ENCODE measurements at regions not wholly inside any gene's neighbourhood (a gene's known extent, or its start where the extent isn't known, plus 50 kb on each side); places are given as distances from the start of the nearest gene placed in this dataset.
"Not testable (repeated sequence)": the region's sequence is repeated elsewhere in the genome, so short reads cannot be mapped to it uniquely, and the experiment has no call there.

DNA sequence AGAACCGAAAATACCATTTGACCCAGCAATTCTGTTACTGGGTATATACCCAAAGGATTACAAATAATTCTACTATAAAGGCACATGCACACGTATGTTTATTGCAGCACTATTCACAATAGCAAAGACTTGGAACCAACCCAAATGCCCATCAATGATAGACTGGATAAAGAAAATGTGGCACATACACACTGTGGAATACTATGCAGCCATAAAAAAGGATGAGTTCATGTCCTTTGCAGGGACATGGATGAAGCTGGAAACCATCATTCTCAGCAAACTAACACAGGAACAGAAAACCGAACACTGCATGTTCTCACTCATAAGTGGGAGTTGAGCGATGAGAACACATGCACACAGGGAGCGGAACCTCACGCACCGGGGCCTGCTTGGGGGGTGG is 134.4 kb downstream of the FGF18 start:
- H3K36me3 Mint-ChIP-seq (ENCODE audit: low read depth); H3K4me3 Mint-ChIP-seq; CTCF ChIA-PET; POLR2A ChIA-PET; H3K9me3 Mint-ChIP-seq; H3K4me1 Mint-ChIP-seq; H3K27me3 Mint-ChIP-seq; H3K27ac Mint-ChIP-seq; DNase-seq: not testable (repeated sequence)

DNA sequence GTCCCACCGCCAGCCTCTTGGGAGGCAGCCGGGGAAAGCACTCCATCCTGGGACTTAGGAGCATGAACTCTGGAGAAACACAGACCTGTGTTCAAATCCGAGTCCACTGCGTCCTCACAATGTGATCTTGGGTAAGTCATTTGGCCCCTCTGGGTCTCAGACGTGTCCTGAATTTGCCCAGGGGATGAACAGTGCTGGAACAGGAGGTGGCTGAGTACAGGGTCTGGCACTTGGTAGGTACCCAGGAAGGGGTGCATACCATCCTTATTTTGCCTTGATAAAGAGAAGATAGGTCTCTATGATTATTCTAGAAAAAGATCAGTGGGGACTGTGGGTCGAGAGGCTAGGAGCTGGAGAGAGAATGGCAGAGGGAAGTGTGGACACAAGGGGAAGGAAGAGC is 135.7 kb downstream of the FGF18 start:
- Mint-ChIP-seq H3K4me3 (no peak overlapping the region), H3K4me1 (no peaks in the 10 kb centered on the region), H3K27ac (no peak overlapping the region), H3K36me3 (ENCODE audit: low read depth) (no peaks in the 10 kb centered on the region), H3K27me3 (peaks cover 9% of the 10 kb centered on the region), H3K9me3 (peaks cover 2% of the 10 kb centered on the region)
- ChIA-PET POLR2A (no interaction called here), CTCF (no interaction called here)
- no peak for DNase-seq

DNA sequence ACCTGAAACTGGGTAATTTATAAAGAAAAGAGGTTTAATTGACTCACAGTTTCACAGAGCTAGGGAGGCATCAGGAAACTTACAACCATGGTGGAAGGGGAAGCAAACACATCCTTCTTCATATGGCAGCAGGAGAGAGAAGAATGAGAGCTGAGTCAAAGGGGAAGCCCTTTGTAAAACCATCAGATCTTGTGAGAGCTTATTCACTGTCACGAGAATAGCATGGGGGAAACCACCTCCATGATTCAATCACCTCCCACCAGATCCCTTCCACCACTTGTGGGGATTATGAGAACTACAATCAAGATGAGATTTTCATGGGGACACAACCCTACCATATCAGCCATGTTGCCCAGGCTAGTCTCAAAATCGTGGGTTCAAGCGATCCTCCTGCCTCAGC is 143.4 kb downstream of the FGF18 start:
- no peak for DNase-seq
- no peaks in the 10 kb centered on the region for H3K4me1 Mint-ChIP-seq
- no peak overlapping the region for H3K4me3 Mint-ChIP-seq
- H3K9me3 Mint-ChIP-seq, result peaks cover 4% of the 10 kb centered on the region
- ChIA-PET CTCF (no interaction called here), POLR2A (no interaction called here)
- H3K27me3 Mint-ChIP-seq, result peaks cover 9% of the 10 kb centered on the region
- H3K36me3 Mint-ChIP-seq (ENCODE audit: low read depth), result no peaks in the 10 kb centered on the region
- no peak overlapping the region for H3K27ac Mint-ChIP-seq

DNA sequence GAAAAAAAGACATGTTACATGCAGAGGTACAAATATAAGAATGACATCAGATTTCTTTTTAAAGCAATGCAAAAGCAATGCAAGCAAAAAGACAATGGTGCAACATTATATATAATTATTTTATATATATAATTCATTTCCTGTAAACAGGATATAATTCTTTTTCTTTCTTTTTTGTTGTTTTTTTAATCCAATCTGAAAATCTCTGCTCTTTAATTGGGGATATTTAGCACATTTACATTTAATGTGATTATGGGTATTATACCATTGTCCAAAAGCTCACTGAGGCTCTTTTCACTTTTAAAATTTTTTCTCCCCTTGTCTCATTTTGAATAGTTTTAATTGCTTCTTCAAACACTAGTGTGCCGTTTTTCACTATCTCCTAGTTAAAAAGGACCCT is 148.9 kb downstream of the FGF18 start:
- no peaks in the 10 kb centered on the region for H3K36me3 Mint-ChIP-seq (ENCODE audit: low read depth)
- ChIA-PET POLR2A (no interaction called here), CTCF (no interaction called here)
- H3K27me3 Mint-ChIP-seq, result peaks cover 10% of the 10 kb centered on the region
- no peak overlapping the region for H3K4me3 Mint-ChIP-seq
- no peak for DNase-seq
- no peaks in the 10 kb centered on the region for H3K4me1 Mint-ChIP-seq
- no peak overlapping the region for H3K27ac Mint-ChIP-seq
- H3K9me3 Mint-ChIP-seq, result peaks cover 10% of the 10 kb centered on the region

DNA sequence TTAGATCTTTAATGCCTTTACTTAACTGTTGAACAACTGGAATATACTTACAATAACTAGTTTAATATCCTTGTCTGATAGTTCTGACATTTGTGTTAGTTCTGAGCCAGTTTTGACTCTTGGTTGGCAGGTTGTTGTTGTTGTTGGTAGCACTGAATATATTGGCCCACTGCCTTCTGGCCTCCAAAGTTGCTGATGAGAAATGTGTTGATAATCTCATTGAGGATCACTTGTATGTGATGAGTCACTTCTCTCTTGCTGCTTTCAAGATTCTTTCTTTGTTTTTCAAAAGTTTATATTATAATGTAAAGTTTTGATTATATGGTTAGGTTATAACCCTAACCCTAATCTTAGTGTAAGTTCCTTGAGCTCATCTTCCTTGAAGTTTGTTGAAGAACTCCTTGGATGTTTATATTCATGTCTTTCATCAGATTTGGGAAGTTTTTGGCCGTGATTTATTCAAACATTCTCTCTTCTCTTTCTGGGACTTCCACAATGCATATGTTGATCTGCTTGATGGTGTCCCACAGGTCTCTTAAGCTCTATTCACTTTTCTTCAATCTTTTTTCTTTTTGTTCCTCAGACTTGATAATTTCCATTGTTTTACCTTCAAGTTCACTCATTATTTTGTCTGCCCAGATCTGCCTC is 149.7 kb downstream of the FGF18 start:
- no peak for DNase-seq
- no peak overlapping the region for H3K27ac Mint-ChIP-seq
- H3K9me3 Mint-ChIP-seq, result peaks cover 7% of the 10 kb centered on the region
- no peak overlapping the region for H3K4me3 Mint-ChIP-seq
- no peaks in the 10 kb centered on the region for H3K36me3 Mint-ChIP-seq (ENCODE audit: low read depth)
- no peaks in the 10 kb centered on the region for H3K4me1 Mint-ChIP-seq
- H3K27me3 Mint-ChIP-seq, result peaks cover 10% of the 10 kb centered on the region
- CTCF ChIA-PET, result no interaction called here
- POLR2A ChIA-PET, result no interaction called here

DNA sequence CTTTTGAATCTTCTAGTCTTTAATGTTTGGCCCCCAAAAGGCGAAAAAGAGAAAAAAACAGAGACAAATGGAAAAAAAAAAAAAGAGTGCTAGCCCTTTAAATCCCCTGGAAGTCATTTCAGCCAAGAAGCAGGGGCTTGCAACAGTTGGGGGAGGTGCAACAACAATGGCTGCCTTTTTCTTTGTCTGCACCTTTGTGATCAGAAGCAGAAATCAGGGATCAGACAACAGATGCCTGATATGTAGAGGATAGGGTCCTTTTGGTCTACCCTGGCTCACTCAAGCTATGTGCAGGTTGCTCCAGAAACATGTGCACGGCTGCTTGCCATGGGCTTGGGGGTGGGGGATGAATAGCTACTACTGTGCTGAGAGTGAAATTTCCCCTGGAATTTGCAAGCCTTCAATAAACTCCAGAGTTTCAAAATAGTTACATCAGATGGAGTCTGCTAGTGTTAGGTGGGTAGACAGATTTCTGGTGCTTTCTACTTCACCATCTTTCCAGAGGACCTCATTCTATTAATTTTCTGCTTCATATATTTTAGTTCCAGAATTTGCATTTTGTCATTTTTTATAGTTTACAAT is 150.9 kb downstream of the FGF18 start:
- peaks cover 6% of the 10 kb centered on the region for H3K9me3 Mint-ChIP-seq
- no peak overlapping the region for H3K27ac Mint-ChIP-seq
- no peaks in the 10 kb centered on the region for H3K4me1 Mint-ChIP-seq
- DNase-seq, result no peak
- H3K36me3 Mint-ChIP-seq (ENCODE audit: low read depth), result no peaks in the 10 kb centered on the region
- H3K27me3 Mint-ChIP-seq, result peaks cover 10% of the 10 kb centered on the region
- no peak overlapping the region for H3K4me3 Mint-ChIP-seq
- POLR2A ChIA-PET, result no interaction called here
- CTCF ChIA-PET, result no interaction called here

DNA sequence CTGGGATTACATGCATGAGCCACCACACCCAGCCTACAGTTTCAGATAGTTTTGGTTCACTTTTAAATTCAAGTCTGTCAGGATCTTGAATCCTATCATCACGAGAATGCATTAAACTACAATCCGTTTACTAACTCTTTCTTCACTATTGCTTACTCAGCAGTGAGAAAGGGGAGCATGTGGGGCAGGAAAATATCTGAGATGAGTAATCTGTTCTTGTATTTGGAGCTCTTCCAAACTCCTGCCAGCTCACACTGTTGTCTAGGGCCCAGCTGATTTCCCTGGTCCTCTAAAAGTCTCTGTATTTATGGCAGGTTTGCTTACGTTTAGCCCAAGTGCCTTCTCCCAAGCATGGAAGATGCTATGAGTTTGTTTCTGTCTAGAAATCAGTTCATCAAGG is 152.2 kb downstream of the FGF18 start:
- no peak for DNase-seq
- H3K9me3 Mint-ChIP-seq, result peaks cover 6% of the 10 kb centered on the region
- H3K27ac Mint-ChIP-seq, result no peak overlapping the region
- H3K4me3 Mint-ChIP-seq, result no peak overlapping the region
- no peaks in the 10 kb centered on the region for H3K36me3 Mint-ChIP-seq (ENCODE audit: low read depth)
- H3K27me3 Mint-ChIP-seq, result peaks cover 9% of the 10 kb centered on the region
- no peaks in the 10 kb centered on the region for H3K4me1 Mint-ChIP-seq
- CTCF ChIA-PET, result no interaction called here
- POLR2A ChIA-PET, result no interaction called here

DNA sequence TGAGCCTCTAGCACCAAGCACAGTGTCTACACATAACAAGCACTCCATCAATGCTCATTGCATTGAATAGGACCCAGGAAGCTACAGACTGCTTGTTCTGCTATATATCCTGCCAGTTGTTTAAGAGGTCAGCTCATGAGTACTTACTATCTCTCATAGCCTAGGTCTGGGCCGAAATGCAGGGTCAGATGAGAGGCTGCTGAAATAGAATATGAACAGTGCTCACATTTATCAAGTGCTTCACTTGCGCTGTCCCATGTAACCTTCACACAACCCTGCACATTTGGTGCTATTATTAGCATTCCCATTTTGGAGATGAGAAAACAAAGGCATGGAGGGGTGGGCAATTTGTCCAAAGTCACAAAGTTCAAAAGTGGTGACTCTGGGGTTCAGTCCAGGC is 153.6 kb downstream of the FGF18 start:
- ChIA-PET CTCF (interaction anchor here (1.4 kb wide), 1 partner anchor 22 kb away, joined by 3 read pairs; no protein-coding TSS in a partner anchor), POLR2A (no interaction called here)
- no peaks in the 10 kb centered on the region for H3K36me3 Mint-ChIP-seq (ENCODE audit: low read depth)
- no peaks in the 10 kb centered on the region for H3K4me1 Mint-ChIP-seq
- no peak overlapping the region for H3K4me3 Mint-ChIP-seq
- H3K27me3 Mint-ChIP-seq, result peaks cover 9% of the 10 kb centered on the region
- no peak overlapping the region for H3K27ac Mint-ChIP-seq
- DNase-seq, result no peak
- peaks cover 6% of the 10 kb centered on the region for H3K9me3 Mint-ChIP-seq

DNA sequence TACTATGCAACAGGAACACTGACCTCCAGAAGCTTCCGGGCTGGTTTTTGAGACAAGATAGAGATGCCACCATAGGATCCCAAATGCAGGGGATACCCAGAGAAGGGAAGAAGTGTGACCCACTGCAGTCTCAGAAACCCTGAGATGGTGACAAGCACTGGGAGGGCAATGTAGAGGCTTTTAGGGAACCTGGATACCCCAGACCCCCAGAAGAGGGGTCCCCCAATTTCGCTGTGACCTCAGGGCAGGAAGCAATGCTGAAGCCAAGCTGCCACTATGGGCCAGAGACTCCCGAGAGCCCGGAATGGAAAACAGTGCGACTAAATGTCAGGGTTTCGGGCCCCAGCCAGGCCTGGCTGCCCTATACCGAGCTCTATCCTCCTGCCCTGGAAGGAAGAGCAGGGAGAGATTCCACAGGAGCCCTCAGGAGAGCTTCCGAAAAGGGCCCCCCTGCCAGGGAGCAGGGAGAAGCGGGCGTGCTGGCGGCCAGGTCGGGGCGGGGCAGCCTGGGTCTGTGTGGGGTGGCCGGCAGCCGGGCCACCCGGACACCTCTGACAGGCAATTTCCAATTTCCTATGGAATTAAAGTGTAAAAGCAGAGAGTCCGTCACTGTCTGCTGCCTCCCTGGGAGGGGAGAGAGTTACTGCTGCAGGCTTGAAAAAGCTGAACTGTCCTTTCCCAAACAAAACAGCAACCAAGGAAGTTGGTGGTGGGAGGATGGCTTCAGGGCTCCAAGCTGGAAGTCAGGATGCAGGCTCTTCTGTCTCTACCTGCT is 154.2 kb downstream of the FGF18 start:
- DNase-seq, result no peak
- no peak overlapping the region for H3K27ac Mint-ChIP-seq
- ChIA-PET CTCF (interaction anchor here (1.4 kb wide), 1 partner anchor 22 kb away, joined by 3 read pairs; no protein-coding TSS in a partner anchor), POLR2A (no interaction called here)
- H3K4me3 Mint-ChIP-seq, result no peak overlapping the region
- peaks cover 4% of the 10 kb centered on the region for H3K9me3 Mint-ChIP-seq
- no peaks in the 10 kb centered on the region for H3K4me1 Mint-ChIP-seq
- peaks cover 7% of the 10 kb centered on the region for H3K27me3 Mint-ChIP-seq
- H3K36me3 Mint-ChIP-seq (ENCODE audit: low read depth), result no peaks in the 10 kb centered on the region

DNA sequence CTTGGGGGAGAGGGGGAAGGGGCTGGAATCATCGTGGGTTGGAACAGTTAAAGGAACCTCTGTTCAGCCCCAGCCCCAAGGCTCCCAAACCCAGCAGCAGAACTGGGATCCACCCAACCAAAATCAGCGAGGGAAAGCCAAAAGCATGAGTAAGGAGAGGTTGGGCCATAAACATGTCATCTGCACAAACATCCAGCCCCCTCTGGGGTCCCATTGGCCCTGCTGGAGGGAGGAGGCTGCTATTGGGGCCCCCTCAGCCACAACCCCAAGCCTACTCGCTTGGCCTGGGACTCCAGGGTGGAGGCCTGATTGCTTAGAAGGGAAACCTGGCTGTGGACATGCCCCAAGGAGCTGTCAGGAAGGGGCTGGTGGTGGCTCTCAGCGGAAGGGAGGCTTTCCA is 154.9 kb downstream of the FGF18 start:
- Mint-ChIP-seq H3K36me3 (ENCODE audit: low read depth) (no peaks in the 10 kb centered on the region), H3K9me3 (no peaks in the 10 kb centered on the region), H3K4me1 (no peaks in the 10 kb centered on the region), H3K4me3 (no peak overlapping the region), H3K27me3 (peaks cover 5% of the 10 kb centered on the region), H3K27ac (no peak overlapping the region)
- DNase-seq, result no peak
- CTCF ChIA-PET, result interaction anchor here (1.4 kb wide), 1 partner anchor 23 kb away, joined by 3 read pairs; no protein-coding TSS in a partner anchor
- POLR2A ChIA-PET, result no interaction called here

DNA sequence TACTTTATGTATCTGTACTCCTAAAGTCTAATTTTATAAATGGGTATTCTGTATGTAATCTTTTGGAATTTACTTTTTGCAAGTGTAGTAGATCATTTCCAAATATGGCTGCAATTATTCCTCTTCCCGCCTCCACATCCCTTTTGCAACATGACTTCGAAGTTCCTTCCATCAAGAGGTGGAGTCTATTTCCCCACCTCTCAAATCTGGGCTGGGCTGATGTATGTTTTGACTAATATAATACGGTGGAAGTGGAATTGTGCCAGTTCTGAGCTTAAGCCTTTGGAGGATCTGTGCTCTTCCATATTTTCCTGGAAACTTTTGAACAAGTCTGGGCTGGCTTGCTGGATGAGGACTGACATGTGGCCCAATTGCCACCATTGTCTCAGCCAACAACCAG is 155.9 kb downstream of the FGF18 start:
- H3K27me3 Mint-ChIP-seq, result peaks cover 2% of the 10 kb centered on the region

DNA sequence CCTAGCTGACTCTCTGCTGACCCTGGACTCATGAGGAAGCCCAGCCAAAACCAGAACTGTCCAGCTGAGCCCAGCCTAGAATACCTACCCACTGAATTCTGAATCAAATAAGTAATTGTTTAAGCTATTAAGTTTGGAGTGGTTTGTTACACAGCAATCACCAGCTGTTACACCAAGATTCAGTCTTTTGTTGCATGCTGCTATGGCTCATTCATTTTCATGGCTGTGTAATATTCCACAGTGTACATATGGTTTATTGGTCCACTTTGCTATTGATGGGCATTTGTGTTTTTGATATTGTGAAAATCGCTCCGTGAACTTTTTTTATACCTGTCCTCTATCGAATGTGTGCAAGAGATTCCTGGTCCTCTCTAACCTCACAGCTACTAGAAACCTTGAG is 156.4 kb downstream of the FGF18 start:
- Mint-ChIP-seq H3K4me3 (no peak overlapping the region), H3K9me3 (no peaks in the 10 kb centered on the region), H3K36me3 (ENCODE audit: low read depth) (no peaks in the 10 kb centered on the region), H3K27me3 (peaks cover 2% of the 10 kb centered on the region), H3K27ac (no peak overlapping the region), H3K4me1 (no peaks in the 10 kb centered on the region)
- no peak for DNase-seq
- POLR2A ChIA-PET, result no interaction called here
- CTCF ChIA-PET, result no interaction called here

More for the DNA sequence above, 155.9 kb downstream of the FGF18 start:
- ChIA-PET CTCF (no interaction called here), POLR2A (no interaction called here)
- H3K36me3 Mint-ChIP-seq (ENCODE audit: low read depth), result no peaks in the 10 kb centered on the region
- DNase-seq, result no peak
- no peaks in the 10 kb centered on the region for H3K9me3 Mint-ChIP-seq
- H3K4me3 Mint-ChIP-seq, result no peak overlapping the region
- no peak overlapping the region for H3K27ac Mint-ChIP-seq
- H3K4me1 Mint-ChIP-seq, result no peaks in the 10 kb centered on the region

DNA sequence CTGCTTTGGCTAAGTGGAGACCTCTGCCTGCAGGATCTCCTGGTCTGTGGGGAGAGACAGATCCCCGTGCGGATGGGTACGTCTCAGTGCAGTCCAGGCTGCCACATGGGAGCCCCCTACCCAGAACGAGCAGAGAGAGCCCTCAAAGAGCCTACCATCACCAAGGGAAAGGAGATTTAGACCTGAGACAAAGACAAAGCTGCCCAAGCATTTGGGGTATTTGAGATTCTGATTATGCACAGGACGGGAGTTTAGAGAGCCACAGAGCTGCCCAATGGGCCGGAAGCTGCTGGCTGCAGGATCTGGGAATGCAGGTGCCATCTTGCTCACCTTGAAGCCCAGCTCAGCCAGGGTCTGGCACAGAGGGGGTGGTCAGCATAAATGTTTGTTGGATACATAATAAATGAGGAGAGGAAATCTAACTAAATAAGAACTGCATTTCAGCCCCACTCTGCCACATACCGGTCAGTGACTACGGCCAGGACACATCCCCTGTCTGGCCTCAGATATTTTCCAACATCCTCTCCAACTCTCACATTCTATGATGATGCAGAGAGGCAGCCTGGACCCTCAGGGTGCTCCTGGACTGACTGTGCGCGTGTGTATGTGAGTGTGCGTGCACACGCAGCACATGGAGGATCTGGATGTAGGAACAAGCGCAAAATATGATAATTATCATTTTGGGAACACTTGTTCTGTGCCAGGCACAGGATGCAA is 157.8 kb downstream of the FGF18 start:
- Mint-ChIP-seq H3K4me1 (no peaks in the 10 kb centered on the region), H3K4me3 (no peak overlapping the region), H3K27ac (no peak overlapping the region), H3K36me3 (ENCODE audit: low read depth) (no peaks in the 10 kb centered on the region), H3K9me3 (no peaks in the 10 kb centered on the region), H3K27me3 (peaks cover 2% of the 10 kb centered on the region)
- POLR2A ChIA-PET, result no interaction called here
- no peak for DNase-seq
- CTCF ChIA-PET, result no interaction called here

Data from activated CD4-positive, alpha-beta T cell treated with anti-CD3 and anti-CD28 coated beads, Interleukin-2, amount 10 ng/mL, durations not matched to agents 7 days and 5 days (primary cell).